Gastroesophageal sphincter (tissue), 3 donors: ENCODE measurements at regions not wholly inside any gene's neighbourhood (a gene's known extent, or its start where the extent isn't known, plus 50 kb on each side); places are given as distances from the start of the nearest gene placed in this dataset.
"Not testable (repeated sequence)": the region's sequence is repeated elsewhere in the genome, so short reads cannot be mapped to it uniquely, and the experiment has no call there.

Source experiments
- EP300 ChIP-seq: sonication (generic); formaldehyde crosslinking; IDR thresholded peaks from one replicate; pipeline ENCODE4 v1.6.1; 2017; ENCODE audit warnings: antibody characterized with exemption, mild to moderate bottlenecking
- POLR2A ChIP-seq, 2 donors: fragments of 450-650 bp; IDR thresholded peaks; one replicate each; pipeline ENCODE4 v1.6.1; 2017; ENCODE audit warnings: antibody characterized with exemption in 2 of 2, mild to moderate bottlenecking in 2 of 2, moderate library complexity in 1 of 2
- POLR2AphosphoS5 ChIP-seq: sonication (generic); formaldehyde crosslinking; IDR thresholded peaks from one replicate; pipeline ENCODE4 v1.6.1; 2017; ENCODE audit warnings: antibody characterized with exemption
- TF ChIP-seq, protein P1 (sequence below), 4 experiments: fragments of 200-600 bp in 2 of 4; fragments of 450-650 bp in 2 of 4; sonication (generic) in 1 of 4; IDR thresholded peaks; one replicate each; pipeline ENCODE4 v1.5.1; 2017 to 2019; ENCODE audit warnings: antibody characterized with exemption in 4 of 4, mild to moderate bottlenecking in 2 of 4, moderate library complexity in 2 of 4

DNA sequence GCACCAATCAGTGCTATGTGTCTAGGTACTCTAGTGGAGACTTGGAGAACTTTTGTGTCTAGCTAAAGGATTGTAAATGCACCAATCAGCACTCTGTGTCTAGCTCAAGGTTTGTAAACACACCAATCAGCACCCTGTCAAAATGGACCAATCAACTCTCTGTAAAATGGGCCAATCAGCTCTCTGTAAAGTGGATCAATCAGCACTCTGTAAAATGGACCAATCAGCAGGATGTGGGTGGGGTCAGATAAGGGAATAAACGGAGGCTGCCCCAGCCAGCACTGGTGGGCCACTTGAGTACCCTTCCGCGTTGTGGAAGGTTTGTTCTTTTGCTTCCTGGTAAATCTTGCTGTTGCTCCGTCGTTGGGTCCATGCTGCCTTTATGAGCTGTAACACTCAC is 135.3 kb upstream of the RFC3 start:
- not testable (repeated sequence) for TF ChIP-seq POLR2A (IDR thresholded peaks at IDR 0.05); POLR2AphosphoS5; EP300
- TF ChIP-seq, protein P1, sequence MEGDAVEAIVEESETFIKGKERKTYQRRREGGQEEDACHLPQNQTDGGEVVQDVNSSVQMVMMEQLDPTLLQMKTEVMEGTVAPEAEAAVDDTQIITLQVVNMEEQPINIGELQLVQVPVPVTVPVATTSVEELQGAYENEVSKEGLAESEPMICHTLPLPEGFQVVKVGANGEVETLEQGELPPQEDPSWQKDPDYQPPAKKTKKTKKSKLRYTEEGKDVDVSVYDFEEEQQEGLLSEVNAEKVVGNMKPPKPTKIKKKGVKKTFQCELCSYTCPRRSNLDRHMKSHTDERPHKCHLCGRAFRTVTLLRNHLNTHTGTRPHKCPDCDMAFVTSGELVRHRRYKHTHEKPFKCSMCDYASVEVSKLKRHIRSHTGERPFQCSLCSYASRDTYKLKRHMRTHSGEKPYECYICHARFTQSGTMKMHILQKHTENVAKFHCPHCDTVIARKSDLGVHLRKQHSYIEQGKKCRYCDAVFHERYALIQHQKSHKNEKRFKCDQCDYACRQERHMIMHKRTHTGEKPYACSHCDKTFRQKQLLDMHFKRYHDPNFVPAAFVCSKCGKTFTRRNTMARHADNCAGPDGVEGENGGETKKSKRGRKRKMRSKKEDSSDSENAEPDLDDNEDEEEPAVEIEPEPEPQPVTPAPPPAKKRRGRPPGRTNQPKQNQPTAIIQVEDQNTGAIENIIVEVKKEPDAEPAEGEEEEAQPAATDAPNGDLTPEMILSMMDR (IDR thresholded peaks at IDR 0.05), result not testable (repeated sequence)
